Myocyte (in vitro differentiated cells): ENCODE measurements at regions not wholly inside any gene's neighbourhood (a gene's known extent, or its start where the extent isn't known, plus 50 kb on each side); places are given as distances from the start of the nearest gene placed in this dataset.

Source experiments
- DNase-seq: peaks from one replicate; pipeline ENCODE4 v3.0.0-alpha.2; 2012; ENCODE audit warnings: low read depth

DNA sequence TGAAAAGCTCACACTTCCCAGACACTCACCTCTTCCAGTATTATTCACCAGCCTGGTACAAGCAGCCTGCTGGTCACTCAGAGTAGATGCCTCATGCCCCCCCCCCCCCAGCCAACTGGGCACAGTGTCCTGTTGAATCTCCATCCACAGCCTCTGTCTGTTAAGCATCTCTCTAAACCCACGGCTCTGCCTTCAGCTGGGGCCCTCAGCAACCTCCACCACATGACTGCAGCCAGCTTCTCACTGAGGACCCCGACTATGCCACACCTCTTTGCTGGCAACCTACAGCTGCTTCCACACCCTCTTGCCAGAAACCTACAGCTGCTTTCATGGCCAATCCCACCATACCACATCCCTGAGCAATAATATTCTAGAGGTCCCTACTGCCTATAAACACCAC is 113.1 kb downstream of the RHOU start:
- peak; percentile 29 for DNase-seq

DNA sequence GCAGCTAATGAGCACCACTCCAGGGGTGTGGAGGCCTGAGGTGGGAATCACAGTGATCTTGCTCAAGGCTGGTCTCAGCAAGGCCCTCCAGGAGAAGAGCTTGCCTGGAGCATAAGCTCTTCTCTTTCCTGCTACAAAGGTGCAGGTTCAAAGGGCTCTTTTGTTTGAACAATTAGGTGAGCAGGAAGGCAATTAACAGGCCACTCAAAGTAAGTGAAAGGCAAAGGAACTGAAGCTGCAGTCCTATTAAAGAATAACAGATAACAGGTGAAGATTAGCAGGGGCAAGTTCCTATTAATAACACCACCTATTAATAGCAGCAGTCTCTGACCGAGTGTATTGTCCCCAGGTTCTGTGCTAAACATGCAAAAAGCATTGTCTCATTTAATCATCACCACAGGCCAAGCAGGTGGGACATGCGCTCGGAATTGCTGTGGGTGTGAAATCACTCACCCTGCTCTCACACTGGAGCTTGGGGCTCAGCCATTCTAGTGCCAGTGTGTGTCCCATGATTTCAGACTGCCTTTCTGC is 113.8 kb downstream of the RHOU start:
- peak; percentile 65 for DNase-seq

- DNase-seq, result no peak
Measured at GRCh38 chr1:228850141-228851100, 115.1 kb downstream of the RHOU start.

DNA sequence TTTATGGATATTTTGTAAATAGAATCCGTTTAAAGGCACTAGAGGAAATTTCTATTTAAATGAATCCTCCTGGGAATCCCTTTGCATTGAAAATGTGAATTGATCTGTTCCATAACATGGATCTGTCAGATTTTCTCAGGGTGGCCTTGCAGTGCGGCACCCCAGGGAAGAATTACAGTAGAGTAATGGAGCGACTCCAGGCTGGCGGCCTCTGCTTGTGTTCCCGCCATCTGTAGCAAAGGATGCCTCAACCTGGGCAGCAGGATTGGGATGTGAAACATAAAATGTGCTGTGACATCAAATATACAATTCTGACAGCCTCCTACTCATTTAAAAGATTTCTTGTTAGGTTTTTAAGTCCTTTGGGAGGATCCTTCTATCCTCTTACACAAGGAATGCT is 115.9 kb downstream of the RHOU start:
- DNase-seq, result no peak

GRCh38 chr1:228851618-228852017 is 116.3 kb downstream of the RHOU start:
- DNase-seq, result no peak

- DNase-seq, result no peak
Measured at GRCh38 chr1:228852024-228852423, 116.7 kb downstream of the RHOU start.

DNA sequence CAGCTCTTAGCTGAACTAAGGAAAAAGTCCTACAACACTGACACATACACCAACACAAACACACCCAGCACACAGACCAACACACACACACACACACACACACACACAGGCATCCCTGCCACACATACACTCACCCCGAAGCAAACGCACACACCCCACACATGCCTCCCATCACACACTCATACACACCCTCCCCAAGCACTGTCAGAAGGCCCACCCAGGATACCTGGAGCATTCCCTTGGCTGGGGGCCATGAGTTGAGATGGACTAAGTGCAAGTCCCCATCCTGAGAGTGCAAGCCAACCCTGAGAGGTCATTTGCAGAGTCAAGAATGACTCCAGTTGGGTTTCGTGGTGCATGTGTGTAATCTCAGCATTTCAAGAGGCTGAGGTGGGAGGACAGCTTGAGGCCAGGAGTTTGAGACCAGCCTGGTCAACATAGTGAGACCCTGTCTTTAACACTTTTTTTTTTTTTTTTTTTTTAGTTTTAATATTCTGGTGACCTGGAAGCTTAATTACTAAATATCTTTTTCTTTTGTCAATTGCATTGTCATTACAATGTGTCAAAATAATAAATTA is 117.3 kb downstream of the RHOU start:
- DNase-seq, result no peak

GRCh38 chr1:228853191-228853590 is 117.9 kb downstream of the RHOU start:
- no peak for DNase-seq

GRCh38 chr1:228853637-228854036 is 118.4 kb downstream of the RHOU start:
- no peak for DNase-seq

DNA sequence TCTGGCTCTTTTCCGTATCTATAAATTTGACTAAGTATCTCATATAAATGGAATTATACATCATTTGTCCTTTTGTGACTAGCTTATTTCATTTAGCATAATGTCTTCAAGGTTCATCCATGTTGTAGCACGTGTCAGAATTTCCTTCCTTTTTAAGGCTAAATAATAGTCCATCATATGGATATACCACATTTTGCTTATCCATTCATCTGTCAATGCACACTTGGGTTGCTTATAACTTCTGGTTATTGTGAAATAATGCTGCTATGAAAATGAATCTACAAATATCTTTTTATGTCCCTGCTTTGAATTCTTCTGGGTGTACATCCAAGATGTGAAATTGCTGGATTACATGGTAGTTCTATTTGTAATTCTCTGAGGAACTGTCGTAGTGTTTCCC is 119.6 kb downstream of the RHOU start:
- DNase-seq, result no peak

GRCh38 chr1:228857611-228858010 is 122.3 kb downstream of the RHOU start:
- no peak for DNase-seq

- DNase-seq, result peak; percentile 11
Measured at GRCh38 chr1:228860911-228861831, 125.9 kb downstream of the RHOU start.

GRCh38 chr1:228861832-228862180 is 126.5 kb downstream of the RHOU start:
- DNase-seq, result no peak

DNA sequence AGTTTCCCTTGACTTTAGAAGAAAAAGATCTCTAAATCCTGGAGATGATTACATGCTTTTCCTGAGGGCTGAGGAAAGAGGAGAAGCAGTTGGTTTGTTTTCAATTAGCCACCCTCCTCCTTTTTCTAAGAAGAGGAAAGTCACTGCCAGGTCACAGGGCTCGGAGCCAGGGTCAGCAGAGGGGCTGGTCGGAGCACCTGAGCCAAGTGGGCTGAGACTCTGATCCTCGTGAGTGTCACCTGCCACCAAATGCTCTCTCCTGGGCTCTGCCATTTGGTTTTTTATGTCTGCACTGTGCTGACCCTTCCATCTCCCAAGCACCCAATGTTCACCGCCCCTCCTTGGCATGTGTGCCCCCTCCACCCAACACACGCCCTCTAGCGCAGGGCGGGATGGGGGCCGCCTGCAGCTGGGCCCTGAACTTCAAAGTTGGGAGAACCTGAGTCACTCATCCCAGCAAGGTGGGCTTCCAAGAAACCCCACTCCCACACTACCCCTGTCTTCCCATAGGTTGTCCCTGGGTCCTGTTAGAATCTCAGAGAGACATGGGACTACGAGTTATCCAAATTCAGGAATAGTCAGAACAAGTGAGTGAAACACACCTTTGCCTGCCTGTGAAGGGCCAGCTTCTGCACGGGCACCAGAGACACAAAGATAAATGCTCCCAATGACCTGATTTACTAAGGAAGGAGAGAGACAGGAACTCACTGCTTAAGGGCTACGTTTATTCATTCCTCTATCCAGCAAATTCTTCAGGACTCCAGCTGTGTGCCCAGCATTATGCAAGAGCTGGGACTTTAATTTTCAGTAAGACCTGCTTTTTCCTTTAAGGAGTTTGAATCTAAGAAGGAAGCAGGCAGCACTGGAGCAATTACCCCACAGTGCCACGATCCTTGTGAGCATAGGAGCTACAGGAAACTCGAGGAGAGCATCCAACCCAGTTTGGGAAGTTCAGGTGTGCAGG is 127.5 kb downstream of the RHOU start:
- DNase-seq, result no peak

DNA sequence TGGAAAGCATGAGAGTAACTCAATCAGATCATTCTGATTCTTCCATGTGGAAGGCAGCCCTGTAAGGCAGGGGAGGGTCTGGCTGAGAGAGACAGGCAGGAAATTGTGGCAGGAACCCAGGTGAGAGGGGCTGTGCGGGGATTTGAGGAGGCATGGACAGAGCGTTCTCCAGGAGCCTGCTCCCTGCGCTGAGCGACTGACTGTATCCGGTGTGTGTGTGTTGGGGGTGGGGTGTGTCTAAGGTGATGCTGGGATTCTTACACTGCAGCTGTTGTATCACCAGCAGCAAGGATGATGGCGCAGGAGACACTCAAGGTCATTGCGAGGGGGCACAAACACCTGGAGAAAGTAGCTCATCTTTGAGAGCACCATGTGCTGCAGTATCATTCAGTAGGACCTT is 128.5 kb downstream of the RHOU start:
- no peak for DNase-seq

- no peak for DNase-seq
Measured at GRCh38 chr1:228865627-228866330, 130.5 kb downstream of the RHOU start.

- DNase-seq, result no peak
Measured at GRCh38 chr1:228866468-228866867, 131.2 kb downstream of the RHOU start.

DNA sequence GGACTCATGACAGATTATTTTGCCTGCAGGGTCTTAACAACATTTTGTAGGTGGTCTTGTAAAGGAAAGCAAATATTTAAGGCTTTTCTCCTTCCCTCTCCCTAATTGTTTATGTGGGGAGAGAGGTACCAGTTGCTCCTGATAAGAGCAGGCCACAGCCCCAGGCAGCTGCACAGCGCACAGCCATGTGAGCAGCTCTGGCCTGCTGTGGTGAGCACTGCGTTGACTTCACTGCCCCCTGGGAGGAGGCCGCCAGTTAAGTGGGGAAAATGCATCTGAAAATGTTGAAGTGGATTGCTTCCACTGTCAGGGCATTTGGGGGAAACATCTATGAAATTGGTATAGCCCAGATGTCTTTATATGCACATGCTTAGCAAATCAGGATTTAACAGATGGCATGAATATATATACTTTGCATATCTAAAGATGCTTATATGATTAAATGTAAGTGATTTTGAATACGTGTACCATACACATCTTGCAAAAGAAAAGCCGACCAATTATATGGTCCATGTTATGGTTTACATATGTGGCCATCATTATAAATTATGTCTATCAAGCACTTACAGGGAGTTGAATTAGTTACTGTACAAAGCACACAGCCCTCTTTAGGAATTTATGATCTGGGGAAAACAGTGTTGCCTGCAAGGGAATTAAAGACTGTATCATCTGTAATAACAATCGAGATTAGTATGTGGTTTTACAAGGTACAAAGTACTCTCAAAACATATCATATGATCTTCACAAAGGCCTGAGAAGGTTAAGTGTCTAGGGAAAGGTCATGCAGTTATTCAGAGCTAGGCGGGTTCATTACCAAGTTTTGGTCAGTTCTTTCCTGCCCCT is 132.1 kb downstream of the RHOU start:
- DNase-seq, result no peak
